ENCODE measurements at regions not wholly inside any gene's neighbourhood (a gene's known extent, or its start where the extent isn't known, plus 50 kb on each side); places are given as distances from the start of the nearest gene placed in this dataset.

DNA sequence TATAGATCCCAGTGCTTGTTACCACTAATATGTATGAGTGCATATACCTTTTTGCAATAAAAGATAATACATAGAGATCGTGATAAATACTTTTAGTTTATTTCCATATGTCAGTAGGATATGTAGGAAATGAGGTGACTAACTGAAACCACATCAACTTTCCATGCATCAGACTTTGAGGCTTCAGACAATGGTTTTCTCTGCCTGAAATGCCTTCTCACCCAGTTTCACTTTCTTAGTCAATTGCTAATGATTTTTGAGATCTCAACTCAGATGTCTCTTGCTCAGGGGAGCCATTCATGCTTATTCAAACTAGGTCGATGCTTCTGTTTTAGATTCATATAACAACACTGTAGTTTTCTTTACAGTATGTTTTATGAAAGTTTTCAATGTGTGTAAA is 626.6 kb upstream of the ADGRB3 start:
- TF ChIP-seq ZFP36 (IDR thresholded peaks at IDR 0.05; ENCODE audit: borderline replicate concordance, partially characterized antibody) (no peak), POLR2A (IDR thresholded peaks at IDR 0.05; ENCODE audit: low read length) (no peak), RNF2 (IDR thresholded peaks at IDR 0.05; ENCODE audit: borderline replicate concordance, low read depth) (no peak), CHD4 (IDR thresholded peaks at IDR 0.05; ENCODE audit: borderline replicate concordance) (no peak), FOSB (CRISPR knock-in tag; IDR thresholded peaks at IDR 0.05) (no peak), BHLHE40 (IDR thresholded peaks at IDR 0.05; ENCODE audit: low read depth, low read length) (no peak)
- TF ChIP-seq, protein P1, sequence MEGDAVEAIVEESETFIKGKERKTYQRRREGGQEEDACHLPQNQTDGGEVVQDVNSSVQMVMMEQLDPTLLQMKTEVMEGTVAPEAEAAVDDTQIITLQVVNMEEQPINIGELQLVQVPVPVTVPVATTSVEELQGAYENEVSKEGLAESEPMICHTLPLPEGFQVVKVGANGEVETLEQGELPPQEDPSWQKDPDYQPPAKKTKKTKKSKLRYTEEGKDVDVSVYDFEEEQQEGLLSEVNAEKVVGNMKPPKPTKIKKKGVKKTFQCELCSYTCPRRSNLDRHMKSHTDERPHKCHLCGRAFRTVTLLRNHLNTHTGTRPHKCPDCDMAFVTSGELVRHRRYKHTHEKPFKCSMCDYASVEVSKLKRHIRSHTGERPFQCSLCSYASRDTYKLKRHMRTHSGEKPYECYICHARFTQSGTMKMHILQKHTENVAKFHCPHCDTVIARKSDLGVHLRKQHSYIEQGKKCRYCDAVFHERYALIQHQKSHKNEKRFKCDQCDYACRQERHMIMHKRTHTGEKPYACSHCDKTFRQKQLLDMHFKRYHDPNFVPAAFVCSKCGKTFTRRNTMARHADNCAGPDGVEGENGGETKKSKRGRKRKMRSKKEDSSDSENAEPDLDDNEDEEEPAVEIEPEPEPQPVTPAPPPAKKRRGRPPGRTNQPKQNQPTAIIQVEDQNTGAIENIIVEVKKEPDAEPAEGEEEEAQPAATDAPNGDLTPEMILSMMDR (IDR thresholded peaks at IDR 0.05) = no peak
- TF ChIP-seq, protein P2, sequence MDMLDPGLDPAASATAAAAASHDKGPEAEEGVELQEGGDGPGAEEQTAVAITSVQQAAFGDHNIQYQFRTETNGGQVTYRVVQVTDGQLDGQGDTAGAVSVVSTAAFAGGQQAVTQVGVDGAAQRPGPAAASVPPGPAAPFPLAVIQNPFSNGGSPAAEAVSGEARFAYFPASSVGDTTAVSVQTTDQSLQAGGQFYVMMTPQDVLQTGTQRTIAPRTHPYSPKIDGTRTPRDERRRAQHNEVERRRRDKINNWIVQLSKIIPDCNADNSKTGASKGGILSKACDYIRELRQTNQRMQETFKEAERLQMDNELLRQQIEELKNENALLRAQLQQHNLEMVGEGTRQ (IDR thresholded peaks at IDR 0.05) = no peak
- TF ChIP-seq, protein P3, sequence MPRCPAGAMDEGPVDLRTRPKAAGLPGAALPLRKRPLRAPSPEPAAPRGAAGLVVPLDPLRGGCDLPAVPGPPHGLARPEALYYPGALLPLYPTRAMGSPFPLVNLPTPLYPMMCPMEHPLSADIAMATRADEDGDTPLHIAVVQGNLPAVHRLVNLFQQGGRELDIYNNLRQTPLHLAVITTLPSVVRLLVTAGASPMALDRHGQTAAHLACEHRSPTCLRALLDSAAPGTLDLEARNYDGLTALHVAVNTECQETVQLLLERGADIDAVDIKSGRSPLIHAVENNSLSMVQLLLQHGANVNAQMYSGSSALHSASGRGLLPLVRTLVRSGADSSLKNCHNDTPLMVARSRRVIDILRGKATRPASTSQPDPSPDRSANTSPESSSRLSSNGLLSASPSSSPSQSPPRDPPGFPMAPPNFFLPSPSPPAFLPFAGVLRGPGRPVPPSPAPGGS (IDR thresholded peaks at IDR 0.05) = no peak

All from A549 (cell line).